ENCODE measurements at regions not wholly inside any gene's neighbourhood (a gene's known extent, or its start where the extent isn't known, plus 50 kb on each side); places are given as distances from the start of the nearest gene placed in this dataset.
A peak's percentile ranks its signal among the peaks of the same experiment; 100 is the strongest.
"Not testable (repeated sequence)": the region's sequence is repeated elsewhere in the genome, so short reads cannot be mapped to it uniquely, and the experiment has no call there.

GRCh38 chr11:106278391-106278790 lies 200.9 kb downstream of the AASDHPPT start:
- no peak for DNase-seq (ENCODE audit: low read depth)

- DNase-seq (ENCODE audit: low read depth) = no peak
Observed at GRCh38 chr11:106280036-106280435, 202.6 kb downstream of the AASDHPPT start.

- peak; percentile 86 for DNase-seq (ENCODE audit: low read depth)
Observed at GRCh38 chr11:106281455-106282173, 204.2 kb downstream of the AASDHPPT start.

GRCh38 chr11:106286881-106287504 lies 209.5 kb downstream of the AASDHPPT start:
- DNase-seq (ENCODE audit: low read depth) = no peak

GRCh38 chr11:106288057-106288456 lies 210.6 kb downstream of the AASDHPPT start:
- DNase-seq (ENCODE audit: low read depth) = no peak

- no peak for DNase-seq (ENCODE audit: low read depth)
Observed at GRCh38 chr11:106288822-106289387, 211.4 kb downstream of the AASDHPPT start.

- DNase-seq (ENCODE audit: low read depth) = no peak
Observed at GRCh38 chr11:106292526-106292925, 215.1 kb downstream of the AASDHPPT start.

GRCh38 chr11:106295974-106296373 lies 218.5 kb downstream of the AASDHPPT start:
- DNase-seq (ENCODE audit: low read depth) = no peak

- no peak for DNase-seq (ENCODE audit: low read depth)
Observed at GRCh38 chr11:106302416-106302815, 225.0 kb downstream of the AASDHPPT start.

GRCh38 chr11:106304274-106304673 lies 226.8 kb downstream of the AASDHPPT start:
- DNase-seq (ENCODE audit: low read depth) = no peak

GRCh38 chr11:106305458-106305857 lies 228.0 kb downstream of the AASDHPPT start:
- no peak for DNase-seq (ENCODE audit: low read depth)

- DNase-seq (ENCODE audit: low read depth) = no peak
Observed at GRCh38 chr11:106306942-106307341, 229.5 kb downstream of the AASDHPPT start.

GRCh38 chr11:106309070-106309684 lies 231.7 kb downstream of the AASDHPPT start:
- no peak for DNase-seq (ENCODE audit: low read depth)

GRCh38 chr11:106311531-106312230 lies 234.2 kb downstream of the AASDHPPT start:
- DNase-seq (ENCODE audit: low read depth) = no peak

- DNase-seq (ENCODE audit: low read depth) = not testable (repeated sequence)
Observed at GRCh38 chr11:106317208-106317773, 239.8 kb downstream of the AASDHPPT start.

- no peak for DNase-seq (ENCODE audit: low read depth)
Observed at GRCh38 chr11:106321601-106322000, 244.1 kb downstream of the AASDHPPT start.

GRCh38 chr11:106322106-106322505 lies 244.6 kb downstream of the AASDHPPT start:
- no peak for DNase-seq (ENCODE audit: low read depth)

- no peak for DNase-seq (ENCODE audit: low read depth)
Observed at GRCh38 chr11:106326087-106326486, 248.6 kb downstream of the AASDHPPT start.

GRCh38 chr11:106327134-106327533 lies 249.7 kb downstream of the AASDHPPT start:
- DNase-seq (ENCODE audit: low read depth) = no peak

- no peak for DNase-seq (ENCODE audit: low read depth)
Observed at GRCh38 chr11:106327637-106328036, 250.2 kb downstream of the AASDHPPT start.

GRCh38 chr11:106329273-106330018 lies 252.0 kb downstream of the AASDHPPT start:
- no peak for DNase-seq (ENCODE audit: low read depth)

Measured in HS-5 (cell line).